ENCODE measurements at regions not wholly inside any gene's neighbourhood (a gene's known extent, or its start where the extent isn't known, plus 50 kb on each side); places are given as distances from the start of the nearest gene placed in this dataset.

- Histone ChIP-seq H3K27ac (ENCODE audit: insufficient read depth, low read depth, low read length) (no peak overlapping the region), H3K4me1 (ENCODE audit: control insufficient read depth, extremely low read depth, insufficient read depth, low read length) (no peaks in the 10 kb centered on the region), H3K9ac (replicated peaks; ENCODE audit: extremely low read depth, insufficient read depth, low read length) (no peak overlapping the region), H3K27me3 (ENCODE audit: control insufficient read depth in 2 of 2, insufficient read depth in 2 of 2, low read length in 2 of 2) (no peaks in the 10 kb centered on the region), H3K4me3 (replicated peaks in 1 of 3; ENCODE audit: insufficient read depth in 1 of 3, low read depth in 1 of 3, low read length in 3 of 3) (no peak overlapping the region), H3K79me2 (ENCODE audit: control insufficient read depth, insufficient read depth, low read length) (no peaks in the 10 kb centered on the region), H3K4me2 (ENCODE audit: insufficient read depth, low read length) (no peak overlapping the region), H3K9me3 (replicated peaks; ENCODE audit: control insufficient read depth, insufficient read depth, low read length) (peaks cover 12% of the 10 kb centered on the region), H3K36me3 (ENCODE audit: control insufficient read depth in 2 of 2, extremely low read depth in 1 of 2, insufficient read depth in 2 of 2, low read length in 2 of 2) (no peaks in the 10 kb centered on the region), H2AFZ (ENCODE audit: low read depth, low read length) (no peak overlapping the region), H4K20me1 (replicated peaks; ENCODE audit: control insufficient read depth, extremely low read depth, insufficient read depth, low read length) (no peaks in the 10 kb centered on the region), H3K9me1 (replicated peaks; ENCODE audit: control insufficient read depth, extremely low read depth, insufficient read depth, low read length) (no peaks in the 10 kb centered on the region)
- ChIA-PET CTCF (no interaction called here), POLR2A (no interaction called here)
- BruUV-seq (replicated peaks) = no TSS peak
- dilution Hi-C loops (cut with MboI; ENCODE audit: extremely low pct_ligation_motif_present, low sequenced_read_pairs) = no loop called here
- DNase-seq (ENCODE audit: low read depth, low spot score) (no peak), FAIRE-seq (no peak)
- intact Hi-C loops (cut with micrococcal nuclease) = no loop called here
- TF ChIP-seq GATA2 (IDR thresholded peaks at IDR 0.05; ENCODE audit: insufficient read depth, insufficient read length, low read depth, low read length) (no peak), EZH2 (IDR thresholded peaks at IDR 0.05; ENCODE audit: borderline replicate concordance, low read depth, low read length, severe bottlenecking) (no peak), CTCF (IDR thresholded peaks at IDR 0.05; ENCODE audit: extremely low read depth in 1 of 2, insufficient read depth in 1 of 2, low read depth in 1 of 2, low read length in 2 of 2) (no peak), POLR2A (IDR thresholded peaks at IDR 0.05; ENCODE audit: low read depth, low read length) (no peak), FOS (IDR thresholded peaks at IDR 0.05; ENCODE audit: borderline replicate concordance, insufficient read depth, low read length) (no peak), MYC (IDR thresholded peaks at IDR 0.05; ENCODE audit: low read depth, low read length) (no peak), JUN (IDR thresholded peaks at IDR 0.05; ENCODE audit: borderline replicate concordance, insufficient read depth, insufficient read length, low read depth) (no peak), POLR2AphosphoS5 (IDR thresholded peaks at IDR 0.05; ENCODE audit: insufficient read depth, low read depth, low read length) (no peak), MAX (IDR thresholded peaks at IDR 0.05; ENCODE audit: insufficient read depth, insufficient read length) (no peak)
Observed at GRCh38 chr5:2295476-2295875, 412.8 kb upstream of the IRX4 start.

All from endothelial cell of umbilical vein (primary cell).